NCI-H1417 treated with DMSO at 0.1 percent for 48 hours (cell line): ENCODE measurements at regions not wholly inside any gene's neighbourhood (a gene's known extent, or its start where the extent isn't known, plus 50 kb on each side); places are given as distances from the start of the nearest gene placed in this dataset.

Source experiments
- DNase-seq: peaks from one replicate; lab custom pipeline; 2025; lab: John Stamatoyannopoulos, UW

DNA sequence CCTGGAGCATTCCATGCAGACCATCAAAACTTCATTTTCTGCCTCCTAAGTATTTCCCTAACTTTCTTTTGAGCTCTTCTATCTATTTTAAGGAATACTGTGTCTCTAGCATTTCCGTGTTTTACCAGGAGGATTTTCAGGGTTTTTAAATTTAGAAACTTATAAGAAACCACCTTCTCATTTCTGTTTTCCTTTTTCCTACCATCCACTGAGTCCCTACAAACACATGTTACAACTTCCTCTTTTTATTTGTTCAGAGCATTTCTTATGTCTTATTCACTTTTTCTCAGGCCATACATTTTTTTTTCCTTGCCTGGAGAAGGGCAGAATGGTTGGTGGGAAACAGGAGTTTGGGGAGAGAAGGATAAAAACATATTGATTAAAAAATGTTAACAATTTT, 130.0 kb upstream of the BMP5 start:
- no peak for DNase-seq

DNA sequence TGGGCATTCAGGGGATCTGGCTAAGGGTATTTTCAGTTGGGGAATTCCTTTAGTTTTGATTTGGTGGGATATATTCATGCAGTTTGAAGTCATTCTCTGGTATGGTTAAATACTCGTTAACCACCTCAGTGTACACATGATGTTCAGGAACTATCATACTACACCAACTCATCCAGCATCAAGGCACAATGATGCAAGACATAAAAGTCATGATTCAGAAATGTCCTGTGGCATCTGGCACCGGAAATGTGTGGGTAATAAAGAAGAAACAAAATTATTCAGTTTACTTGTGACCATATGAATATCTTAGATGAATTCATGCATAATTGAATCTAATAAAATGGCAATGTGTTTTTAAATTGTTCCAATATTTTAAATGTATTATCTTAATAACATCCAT, 129.0 kb upstream of the BMP5 start:
- DNase-seq, result no peak

DNA sequence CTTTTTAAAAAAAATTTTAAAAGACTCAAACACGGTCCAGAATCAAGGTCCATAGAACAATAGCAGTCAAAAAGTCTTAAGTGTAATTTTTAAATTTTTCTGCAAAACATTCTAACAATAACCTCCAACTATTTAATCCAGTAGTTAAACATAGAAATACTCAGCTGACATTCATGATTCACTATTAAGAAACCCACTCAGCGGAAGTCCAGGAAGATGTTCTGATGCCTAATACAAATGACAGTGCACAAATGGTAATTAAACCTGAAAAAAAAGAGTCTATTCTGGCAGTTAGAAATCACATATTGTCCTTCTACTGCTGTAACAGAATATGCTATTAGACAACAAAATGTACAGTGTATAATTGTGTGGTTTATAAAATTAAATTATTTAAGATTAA, 128.2 kb upstream of the BMP5 start:
- no peak for DNase-seq

DNA sequence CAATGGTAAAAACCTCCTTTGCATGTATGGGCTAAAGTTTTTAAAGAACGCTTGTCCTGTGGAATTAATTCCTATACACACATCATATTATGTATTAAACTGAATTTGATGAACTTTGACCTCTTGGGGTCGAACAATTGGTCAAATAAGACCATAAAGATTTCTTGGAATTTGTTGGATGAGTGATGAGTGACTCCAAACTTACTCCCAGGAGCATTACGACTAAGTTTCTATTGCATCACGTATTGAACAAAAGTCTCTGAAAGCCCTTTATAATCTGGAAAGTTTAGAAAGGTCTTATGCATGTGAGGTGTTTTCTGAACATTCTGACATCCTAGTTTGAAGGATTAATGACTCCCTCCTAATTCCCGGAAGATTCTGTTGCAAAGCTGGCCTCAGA, 126.9 kb upstream of the BMP5 start:
- DNase-seq, result no peak

DNA sequence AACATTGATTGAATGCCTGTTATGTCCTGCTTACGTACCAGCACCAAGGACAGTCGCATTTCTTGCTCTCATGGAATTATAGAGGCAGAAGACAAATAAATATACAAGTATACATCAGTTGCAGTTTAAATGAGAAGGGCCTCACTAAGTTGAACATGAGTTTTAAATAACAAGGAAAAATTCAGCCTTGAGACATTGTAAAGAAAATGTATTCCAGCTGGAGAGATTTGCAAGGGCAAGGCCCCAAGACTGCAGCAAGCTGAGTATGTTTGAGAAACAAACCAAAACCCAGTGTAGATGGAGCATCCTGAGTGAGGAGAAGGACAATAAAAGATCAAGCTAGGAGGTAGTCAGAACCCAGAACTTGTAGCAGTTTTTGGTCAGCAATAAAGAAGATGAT, 123.2 kb upstream of the BMP5 start:
- no peak for DNase-seq

DNA sequence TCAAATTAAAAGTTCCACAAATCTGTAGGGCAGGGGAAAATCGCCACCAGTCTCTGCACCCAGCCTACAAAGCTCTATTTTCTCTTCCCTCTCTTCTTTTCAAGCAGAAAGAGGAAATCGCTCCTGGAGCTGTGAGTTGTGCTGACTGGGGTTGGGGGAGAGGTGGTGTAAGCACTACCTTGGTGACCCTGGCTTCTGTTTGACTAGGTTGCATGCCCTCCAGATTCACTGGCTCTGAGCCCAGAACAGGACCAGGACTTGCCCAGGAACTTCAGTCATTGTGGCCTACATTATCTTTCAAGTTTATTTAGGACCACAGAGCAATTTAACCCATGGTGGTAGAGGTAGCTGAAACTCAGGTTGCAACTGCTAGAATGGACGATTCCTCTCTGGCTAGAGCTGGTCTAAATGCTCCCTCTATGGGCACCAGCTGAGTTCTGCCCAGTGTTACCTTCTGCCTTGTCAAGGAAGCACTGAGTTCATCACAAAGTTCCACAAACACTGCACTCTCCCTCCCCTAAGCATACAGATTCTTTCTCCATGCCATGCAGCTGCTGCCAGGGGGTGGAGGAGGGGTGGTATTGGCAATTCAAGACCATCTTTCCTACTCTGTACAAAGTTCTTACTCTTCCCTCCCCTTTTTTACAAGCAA, 122.0 kb upstream of the BMP5 start:
- no peak for DNase-seq

DNA sequence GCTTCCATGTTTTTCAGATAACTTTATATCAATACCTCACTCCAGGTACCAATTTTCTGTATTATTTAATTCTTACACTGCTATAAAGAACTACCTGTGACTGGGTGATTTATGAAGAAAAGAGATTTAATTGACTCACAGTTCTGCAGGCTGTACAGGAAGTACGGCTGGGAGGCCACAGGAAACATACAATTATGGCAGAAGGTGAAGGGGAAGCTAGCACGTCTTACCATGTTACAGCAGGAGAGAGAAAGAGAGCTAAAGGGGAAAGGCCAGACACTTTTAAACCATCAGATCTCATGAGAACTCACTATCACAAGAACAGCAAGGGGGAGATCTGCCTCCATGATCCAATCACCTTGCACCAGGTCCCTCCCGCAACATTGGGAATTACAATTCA, 119.1 kb upstream of the BMP5 start:
- no peak for DNase-seq

DNA sequence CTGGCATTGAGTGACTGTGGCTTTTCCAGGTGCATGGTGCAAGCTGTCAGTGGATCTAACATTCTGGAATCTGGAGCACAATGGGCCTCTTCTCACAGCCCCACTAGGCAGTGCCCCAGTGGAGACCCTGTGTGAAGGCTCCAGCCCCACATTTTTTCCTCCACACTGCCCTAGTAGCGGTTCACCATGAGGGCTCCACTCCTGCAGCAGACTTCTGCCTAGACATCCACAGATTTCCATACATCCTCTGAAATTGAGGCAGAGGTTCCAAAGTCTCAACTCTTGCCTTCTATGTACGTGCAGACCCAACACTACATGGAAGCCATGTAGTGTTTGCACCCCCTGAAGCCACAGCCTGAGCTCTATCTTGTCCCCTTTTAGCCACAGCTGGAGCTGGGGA, 118.0 kb upstream of the BMP5 start:
- DNase-seq, result no peak

DNA sequence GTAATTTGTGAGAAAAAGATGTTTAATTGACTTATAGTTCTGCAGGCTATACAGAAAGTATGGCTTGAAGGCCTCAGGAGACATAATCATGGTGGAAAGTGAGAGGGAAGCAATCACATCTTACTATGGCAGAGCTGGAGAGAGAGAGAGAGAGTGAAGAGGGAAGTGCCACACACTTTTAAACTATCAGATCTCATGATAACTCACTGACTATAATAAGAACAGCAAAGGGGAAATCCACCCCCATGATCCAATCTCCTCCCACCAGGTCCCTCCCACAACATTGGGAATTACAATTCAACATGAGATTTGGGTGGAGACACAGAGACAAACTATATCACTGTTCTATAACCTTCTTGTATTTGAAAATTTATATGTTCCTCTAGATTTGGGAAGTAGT, 117.2 kb upstream of the BMP5 start:
- DNase-seq, result no peak

DNA sequence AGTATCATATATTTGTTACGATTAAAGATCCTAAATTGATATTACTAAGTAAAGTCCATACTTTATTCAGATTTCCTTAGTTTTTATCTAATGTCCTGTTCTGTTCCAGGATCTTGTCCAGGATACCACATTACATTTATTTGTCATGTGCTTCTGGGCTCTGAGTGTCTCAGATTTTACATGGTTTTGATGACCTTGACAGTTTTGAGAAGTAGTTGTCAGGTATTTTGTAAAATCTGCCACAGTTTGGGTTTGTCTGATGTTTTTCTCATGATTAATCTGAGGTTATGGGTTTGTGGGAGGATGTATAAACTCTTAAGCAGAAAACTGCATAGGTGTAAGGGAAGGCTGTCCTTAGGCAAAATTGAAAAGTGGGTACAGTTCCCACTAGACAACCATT, 109.9 kb upstream of the BMP5 start:
- DNase-seq, result no peak

DNA sequence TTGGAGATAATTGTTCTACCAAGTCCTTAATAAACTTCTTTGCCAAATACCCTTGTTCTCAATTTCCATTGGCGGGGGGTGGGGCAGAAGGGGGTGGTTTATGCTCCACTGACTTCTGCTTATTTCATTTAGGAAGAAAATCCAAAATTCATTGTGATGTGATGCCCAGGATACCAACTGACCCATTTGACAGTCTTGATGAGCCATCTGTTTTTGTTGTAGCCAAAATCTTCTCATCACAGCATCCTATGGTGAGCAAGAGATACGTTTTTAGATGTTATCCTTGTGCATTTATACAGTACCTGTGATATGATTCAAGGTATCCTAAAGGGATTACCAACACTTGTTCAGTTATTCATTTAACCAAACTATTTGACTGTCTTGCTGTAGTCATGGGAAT, 108.5 kb upstream of the BMP5 start:
- DNase-seq, result no peak

DNA sequence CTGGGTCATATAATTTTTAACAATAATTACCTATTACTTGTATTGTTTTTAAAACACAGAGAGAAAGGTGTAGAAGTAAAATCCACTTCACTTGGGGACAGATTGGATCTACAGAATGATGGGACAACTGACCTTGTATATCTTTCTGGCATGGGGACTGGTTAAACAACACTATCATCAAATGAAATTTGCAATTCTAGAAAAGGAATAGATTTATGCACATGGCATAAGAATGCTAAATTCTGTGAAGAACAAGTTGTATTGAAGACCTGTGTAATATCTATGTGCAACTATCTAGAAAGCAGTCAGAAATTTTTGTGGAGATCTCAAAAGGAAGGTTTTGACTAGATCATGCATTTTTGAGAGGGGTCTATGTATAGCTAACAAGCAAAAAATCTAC, 106.3 kb upstream of the BMP5 start:
- DNase-seq, result no peak

DNA sequence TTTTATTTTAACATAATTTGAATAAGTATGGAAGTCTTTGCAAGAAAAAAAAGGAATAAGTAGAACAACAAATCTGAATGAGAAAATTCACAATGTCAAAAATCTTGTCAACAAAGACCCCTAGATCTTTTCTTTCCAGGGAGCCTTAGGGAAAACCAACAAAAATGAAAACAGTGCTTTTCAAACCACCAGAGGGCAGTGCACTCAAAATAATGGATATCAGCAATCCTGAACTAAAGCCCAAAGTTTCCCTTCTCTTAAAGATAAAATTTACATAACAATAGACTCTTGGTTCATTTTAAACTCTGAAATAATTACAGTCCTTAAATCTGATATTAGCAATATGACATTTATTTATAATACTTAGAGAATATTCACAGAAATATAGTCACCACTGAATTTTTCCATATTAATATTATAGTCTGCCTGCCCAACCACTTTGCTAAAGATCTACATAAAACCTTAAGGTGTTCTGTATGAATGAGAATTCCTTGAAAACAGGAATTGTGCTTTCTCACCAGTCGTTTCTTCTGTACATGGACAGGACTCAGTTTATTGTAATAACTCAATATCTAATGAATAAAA, 105.3 kb upstream of the BMP5 start:
- DNase-seq, result peak; percentile 3

DNA sequence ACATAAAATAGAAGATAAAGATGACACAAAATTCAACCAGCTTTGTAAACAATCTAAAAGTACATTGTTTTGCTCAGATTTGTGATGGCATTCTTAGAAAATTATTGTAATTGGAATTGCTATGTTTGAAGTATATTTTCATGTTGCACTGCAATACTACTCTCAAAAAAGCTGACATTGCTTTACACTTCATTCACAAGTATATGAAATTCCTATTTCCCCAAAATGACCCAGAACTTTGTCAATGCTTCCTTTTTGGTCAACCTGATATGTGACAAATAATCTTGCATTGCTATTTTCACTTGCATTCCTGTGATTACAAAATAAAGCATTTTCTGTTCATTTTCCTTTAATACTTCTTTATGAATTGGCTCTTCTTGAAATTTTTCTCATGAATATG, 104.1 kb upstream of the BMP5 start:
- no peak for DNase-seq

DNA sequence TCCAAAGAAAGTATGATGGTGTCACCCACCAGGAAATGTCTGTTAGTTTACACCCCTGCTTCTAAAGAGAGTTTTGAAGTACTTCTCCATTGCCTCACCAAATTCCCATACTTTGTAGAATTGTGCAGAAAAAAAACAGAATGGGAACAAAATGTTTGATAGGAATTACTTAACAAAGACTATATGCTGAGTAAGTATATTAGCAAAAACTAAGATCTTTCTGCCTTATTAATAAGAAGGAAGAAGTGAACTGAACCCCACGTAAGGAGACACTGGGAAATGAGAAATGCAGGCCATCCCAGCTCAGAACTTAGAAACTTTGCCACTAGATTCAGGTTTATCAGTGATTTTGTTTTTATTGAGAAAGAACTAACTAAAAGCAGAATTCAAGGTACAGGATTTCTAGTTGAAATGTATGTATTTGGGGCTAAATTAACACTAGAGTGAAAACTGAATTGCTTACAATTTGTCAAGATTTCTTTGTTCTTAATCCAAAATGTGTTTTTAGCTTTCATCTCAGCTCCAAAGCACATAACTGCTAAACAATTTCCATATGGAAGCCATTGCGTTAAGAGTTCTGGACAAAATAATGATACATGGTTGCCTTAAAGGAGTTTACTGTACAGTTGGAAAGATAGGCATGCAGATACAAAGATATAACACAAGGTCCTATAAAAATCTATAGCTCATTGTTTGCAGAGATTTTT, 102.7 kb upstream of the BMP5 start:
- DNase-seq, result no peak

DNA sequence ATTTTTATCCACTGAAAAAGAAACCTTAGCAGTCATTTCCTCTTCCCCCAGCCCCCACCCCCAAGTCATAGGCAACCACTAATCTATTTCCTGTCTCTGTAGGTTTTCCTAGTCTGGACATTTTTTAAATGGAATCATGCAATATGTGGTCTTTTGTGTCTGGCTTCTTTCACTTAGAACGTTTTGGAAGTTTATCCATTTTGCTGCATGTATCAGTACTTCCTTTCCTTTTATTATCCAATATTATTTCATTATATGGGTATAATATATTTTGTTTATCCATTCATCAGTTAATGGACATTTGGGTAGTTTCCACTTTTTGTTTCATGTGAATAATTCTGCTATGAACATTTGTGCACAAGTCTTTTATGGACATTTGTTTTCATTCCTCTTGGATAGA, 99.3 kb upstream of the BMP5 start:
- DNase-seq, result no peak

DNA sequence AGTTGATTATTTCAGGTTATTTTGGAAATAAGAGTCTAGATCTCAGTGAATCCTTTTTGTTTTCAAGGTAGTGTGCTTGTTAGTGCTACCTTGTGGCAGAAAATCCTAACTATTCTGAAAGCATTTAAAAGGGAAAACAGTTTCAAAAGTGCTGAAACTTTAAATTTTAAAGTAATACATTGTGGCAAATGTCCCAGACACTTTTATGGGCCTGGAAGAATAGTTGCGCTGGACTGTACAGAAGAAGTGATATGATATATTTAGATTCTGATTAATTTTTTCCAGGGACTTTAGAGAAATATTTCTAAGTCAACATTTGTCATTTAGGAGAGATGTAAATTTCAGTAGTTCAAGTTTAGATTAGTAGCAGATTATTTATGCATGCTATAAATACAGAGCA, 96.7 kb upstream of the BMP5 start:
- DNase-seq, result no peak

DNA sequence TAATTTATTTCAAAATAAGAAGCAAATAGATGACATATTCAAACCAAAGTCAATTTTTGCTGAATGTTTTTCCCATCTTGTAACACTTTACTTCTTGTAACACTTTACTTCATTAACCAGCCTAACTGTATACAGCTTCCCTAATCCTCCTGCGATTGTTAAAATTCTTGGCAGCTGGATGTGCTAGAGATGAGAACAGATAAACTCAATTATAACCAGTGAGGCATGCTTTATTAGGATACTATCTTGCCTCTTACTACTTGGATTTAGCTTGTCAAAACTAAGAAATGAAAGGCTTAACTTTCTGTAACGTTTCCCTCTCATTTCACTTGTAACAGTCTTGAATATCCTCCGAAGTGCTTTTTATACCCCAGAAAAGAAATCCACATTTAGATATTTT, 94.1 kb upstream of the BMP5 start:
- DNase-seq, result no peak

DNA sequence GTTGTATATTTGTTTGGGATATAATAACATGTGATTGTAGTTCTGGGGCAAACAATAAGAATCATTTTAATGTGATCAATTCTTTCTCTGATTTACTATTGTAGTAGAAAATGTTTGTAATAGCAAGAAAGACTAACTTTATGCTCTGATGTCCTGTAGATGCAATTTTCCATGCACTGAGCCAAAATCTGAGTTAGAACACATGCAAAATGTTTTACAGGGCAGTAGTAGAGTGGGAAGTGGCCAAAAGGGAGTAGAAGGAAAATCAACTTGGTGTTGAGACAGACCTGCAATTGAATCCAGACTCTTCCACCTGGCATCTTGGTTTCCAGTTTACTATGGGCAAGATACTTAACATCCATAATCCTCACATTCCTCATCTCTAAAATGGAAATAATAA, 93.5 kb upstream of the BMP5 start:
- DNase-seq, result no peak

DNA sequence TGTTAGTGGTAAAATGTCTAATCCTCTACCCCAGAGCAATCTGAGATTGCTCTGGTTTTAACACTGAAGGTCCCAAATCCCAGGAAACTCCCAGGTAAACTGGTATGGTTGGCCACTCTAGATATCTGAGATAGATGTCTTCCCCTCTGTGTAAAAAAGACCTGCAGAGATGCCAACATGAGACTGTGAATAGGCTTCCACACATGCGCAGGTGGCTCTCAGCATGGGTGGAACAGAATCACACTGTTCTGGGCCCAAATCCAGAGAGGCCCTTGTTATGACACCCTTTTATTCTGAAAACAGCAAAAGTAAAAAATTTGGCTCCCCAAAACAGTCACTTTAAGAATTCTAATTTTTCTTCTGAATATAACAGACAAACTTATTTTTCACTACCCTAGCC, 88.7 kb upstream of the BMP5 start:
- DNase-seq, result no peak

DNA sequence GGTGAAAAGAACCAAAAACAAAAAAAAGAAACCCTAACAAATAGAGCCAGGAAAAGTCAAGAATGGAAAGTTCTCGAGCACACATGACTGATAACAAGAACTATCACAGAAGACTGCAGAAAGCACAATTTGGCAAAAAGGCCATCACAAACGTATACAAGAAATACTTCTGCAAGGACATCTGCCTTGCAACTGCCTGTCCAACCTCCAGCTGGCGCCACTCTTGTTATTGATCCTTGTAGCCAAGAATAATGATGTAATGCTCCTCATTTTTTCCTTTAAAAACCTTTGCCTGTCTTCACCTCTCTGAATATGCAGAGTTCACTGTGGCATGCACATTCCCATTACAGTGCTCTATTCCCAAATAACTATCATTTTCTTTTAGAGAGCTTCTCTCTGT, 87.9 kb upstream of the BMP5 start:
- DNase-seq, result no peak

DNA sequence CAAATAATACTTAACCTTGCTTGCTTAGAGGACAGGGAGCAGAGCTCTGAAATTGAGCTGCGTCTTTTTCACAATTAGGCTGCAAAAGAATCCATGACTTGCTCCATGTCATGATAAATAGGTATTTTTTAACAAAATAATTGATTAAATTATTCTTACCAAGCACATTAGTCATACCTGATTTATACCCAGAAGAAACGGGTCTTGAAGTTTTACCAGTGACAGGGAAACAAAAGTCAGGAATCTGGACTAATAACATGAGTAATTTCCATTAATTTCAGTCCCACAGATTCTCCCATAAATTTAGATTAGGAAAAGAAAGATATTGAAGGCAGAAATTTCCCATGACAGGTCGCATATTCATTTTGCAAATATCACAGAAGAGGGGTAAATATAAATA, 85.0 kb upstream of the BMP5 start:
- DNase-seq, result no peak

DNA sequence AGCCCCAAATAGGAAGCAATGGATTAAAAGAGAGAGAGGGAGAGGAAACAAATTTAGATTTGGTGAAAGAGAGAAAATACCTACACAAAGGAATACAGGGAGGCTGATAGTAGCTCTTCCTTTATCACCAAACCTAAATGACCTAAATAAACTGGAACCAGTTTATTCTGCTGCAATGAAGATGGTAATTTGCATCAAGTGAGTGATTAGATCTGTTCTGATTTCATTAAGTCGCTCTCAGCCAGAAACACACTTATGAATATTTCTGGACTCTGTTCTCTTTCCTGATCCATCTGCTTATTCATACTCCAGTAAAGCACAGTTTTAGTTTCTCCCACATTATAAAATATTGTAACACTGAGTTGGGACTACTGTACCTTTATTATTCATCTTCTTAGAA, 83.4 kb upstream of the BMP5 start:
- DNase-seq, result no peak

DNA sequence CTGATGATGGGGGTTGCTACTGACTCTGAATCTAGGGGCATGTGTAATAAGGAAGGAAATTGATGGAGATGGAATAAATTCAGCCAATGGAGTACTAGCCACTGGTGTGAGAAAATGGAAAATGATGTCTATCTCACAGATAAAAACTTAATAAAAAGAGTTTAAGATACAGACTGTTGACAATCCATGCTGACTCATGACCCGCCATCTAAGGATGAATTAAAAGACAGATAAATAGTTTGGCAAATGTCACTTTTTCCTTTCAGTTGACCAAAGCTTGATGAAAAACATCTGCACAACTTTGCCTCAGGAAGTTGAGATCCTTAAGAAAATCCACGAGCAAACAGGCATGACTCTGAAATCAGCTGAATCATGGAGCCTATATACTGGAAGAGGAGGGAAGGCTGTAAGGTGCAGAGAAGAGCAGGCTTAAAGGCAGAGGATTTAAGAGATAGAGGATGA, 82.6 kb upstream of the BMP5 start:
- no peak for DNase-seq
